ENCODE measurements at regions not wholly inside any gene's neighbourhood (a gene's known extent, or its start where the extent isn't known, plus 50 kb on each side); places are given as distances from the start of the nearest gene placed in this dataset.

DNA sequence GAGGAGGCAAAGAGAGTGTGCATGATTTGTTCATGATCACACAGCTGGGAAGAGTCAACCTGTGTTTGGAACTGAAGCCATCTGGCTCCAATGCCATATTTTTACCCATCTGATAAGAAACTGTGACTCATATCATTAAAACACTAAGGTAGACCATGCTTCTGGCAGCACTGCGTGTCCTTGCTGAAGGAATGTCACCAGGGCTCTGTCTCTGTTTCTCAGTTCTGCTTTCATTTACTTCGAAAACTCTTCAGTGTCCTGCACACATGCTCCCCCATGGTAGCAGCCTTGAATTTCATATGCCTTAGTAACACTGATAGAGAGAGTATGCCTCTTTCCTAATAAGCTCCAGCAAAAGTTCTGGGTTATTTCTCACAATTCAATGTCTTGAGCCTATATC is 830.4 kb downstream of the DCDC2C start:
- intact Hi-C loops (cut with micrococcal nuclease; ENCODE audit: unreplicated experiment) (no loop called here), in situ Hi-C loops (cut with HindIII; ENCODE audit: extremely low pct_ligation_motif_present, low pct_unique_long_range_greater_than_20kb) (no loop called here)
- Histone ChIP-seq H3K4me1 (ENCODE audit: insufficient read depth, low read length) (no peaks in the 10 kb centered on the region), H4K20me1 (ENCODE audit: insufficient read depth, low read length) (no peaks in the 10 kb centered on the region), H3K79me2 (ENCODE audit: insufficient read depth, low read length) (no peaks in the 10 kb centered on the region), H3K9me3 (ENCODE audit: low read length) (peaks cover 82% of the 10 kb centered on the region), H3K27ac (ENCODE audit: extremely low read length, insufficient read depth, low read length) (no peak overlapping the region), H3K27me3 (ENCODE audit: control insufficient read depth in 1 of 2, insufficient read depth in 2 of 2, low read length in 2 of 2) (no peaks in the 10 kb centered on the region), H3K36me3 (replicated peaks in 1 of 2; ENCODE audit: control insufficient read depth in 1 of 2, insufficient read depth in 2 of 2, low read length in 2 of 2) (no peaks in the 10 kb centered on the region), H3K4me3 (replicated peaks in 1 of 3; ENCODE audit: insufficient read depth in 1 of 3, low read depth in 2 of 3, low read length in 3 of 3) (no peak overlapping the region), H3K4me2 (ENCODE audit: low read depth, low read length) (no peak overlapping the region), H3K9ac (ENCODE audit: insufficient read depth, low read depth, low read length) (no peak overlapping the region), H2AFZ (ENCODE audit: low read length) (no peak overlapping the region)
- FAIRE-seq, result no peak
- ChIA-PET POLR2A (no interaction called here), CTCF (ENCODE audit: low intra/inter-chr PET ratio, low total read pairs) (no interaction called here)
- no peak for DNase-seq (ENCODE audit: low spot score)
- BruUV-seq (replicated peaks), result no TSS peak
- WGBS (ENCODE audit: low lambda C conversion rate), result 3% methylated on average over 2 of the region's 2 CpGs
- TF ChIP-seq JUND (CRISPR knock-in tag; IDR thresholded peaks at IDR 0.05), result no peak
- TF ChIP-seq ZNF232 (CRISPR knock-in tag; IDR thresholded peaks at IDR 0.05; ENCODE audit: borderline replicate concordance), result no peak
- TF ChIP-seq, protein P1, sequence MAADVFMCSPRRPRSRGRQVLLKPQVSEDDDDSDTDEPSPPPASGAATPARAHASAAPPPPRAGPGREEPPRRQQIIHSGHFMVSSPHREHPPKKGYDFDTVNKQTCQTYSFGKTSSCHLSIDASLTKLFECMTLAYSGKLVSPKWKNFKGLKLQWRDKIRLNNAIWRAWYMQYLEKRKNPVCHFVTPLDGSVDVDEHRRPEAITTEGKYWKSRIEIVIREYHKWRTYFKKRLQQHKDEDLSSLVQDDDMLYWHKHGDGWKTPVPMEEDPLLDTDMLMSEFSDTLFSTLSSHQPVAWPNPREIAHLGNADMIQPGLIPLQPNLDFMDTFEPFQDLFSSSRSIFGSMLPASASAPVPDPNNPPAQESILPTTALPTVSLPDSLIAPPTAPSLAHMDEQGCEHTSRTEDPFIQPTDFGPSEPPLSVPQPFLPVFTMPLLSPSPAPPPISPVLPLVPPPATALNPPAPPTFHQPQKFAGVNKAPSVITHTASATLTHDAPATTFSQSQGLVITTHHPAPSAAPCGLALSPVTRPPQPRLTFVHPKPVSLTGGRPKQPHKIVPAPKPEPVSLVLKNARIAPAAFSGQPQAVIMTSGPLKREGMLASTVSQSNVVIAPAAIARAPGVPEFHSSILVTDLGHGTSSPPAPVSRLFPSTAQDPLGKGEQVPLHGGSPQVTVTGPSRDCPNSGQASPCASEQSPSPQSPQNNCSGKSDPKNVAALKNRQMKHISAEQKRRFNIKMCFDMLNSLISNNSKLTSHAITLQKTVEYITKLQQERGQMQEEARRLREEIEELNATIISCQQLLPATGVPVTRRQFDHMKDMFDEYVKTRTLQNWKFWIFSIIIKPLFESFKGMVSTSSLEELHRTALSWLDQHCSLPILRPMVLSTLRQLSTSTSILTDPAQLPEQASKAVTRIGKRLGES (CRISPR knock-in tag; IDR thresholded peaks at IDR 0.05; ENCODE audit: borderline replicate concordance), result no peak
- TF ChIP-seq, protein P2, sequence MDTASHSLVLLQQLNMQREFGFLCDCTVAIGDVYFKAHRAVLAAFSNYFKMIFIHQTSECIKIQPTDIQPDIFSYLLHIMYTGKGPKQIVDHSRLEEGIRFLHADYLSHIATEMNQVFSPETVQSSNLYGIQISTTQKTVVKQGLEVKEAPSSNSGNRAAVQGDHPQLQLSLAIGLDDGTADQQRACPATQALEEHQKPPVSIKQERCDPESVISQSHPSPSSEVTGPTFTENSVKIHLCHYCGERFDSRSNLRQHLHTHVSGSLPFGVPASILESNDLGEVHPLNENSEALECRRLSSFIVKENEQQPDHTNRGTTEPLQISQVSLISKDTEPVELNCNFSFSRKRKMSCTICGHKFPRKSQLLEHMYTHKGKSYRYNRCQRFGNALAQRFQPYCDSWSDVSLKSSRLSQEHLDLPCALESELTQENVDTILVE (CRISPR knock-in tag; IDR thresholded peaks at IDR 0.05), result no peak
- no peak for TF ChIP-seq FOXK2 (IDR thresholded peaks at IDR 0.05)
- TF ChIP-seq, protein P3, sequence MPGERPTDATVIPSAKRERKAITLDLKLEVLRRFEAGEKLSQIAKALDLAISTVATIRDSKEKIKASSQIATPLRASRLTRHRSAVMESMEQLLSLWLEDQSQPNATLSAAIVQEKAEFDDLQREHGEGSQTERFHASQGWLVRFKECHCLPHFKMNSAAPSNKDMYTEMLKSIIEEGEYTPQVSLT (CRISPR knock-in tag; IDR thresholded peaks at IDR 0.05; ENCODE audit: borderline replicate concordance, low read depth), result no peak
- TF ChIP-seq ZIK1 (CRISPR knock-in tag; IDR thresholded peaks at IDR 0.05; ENCODE audit: borderline replicate concordance, low read depth), result no peak
- no peak for TF ChIP-seq NRL (CRISPR knock-in tag; IDR thresholded peaks at IDR 0.05; ENCODE audit: borderline replicate concordance)
- no peak for TF ChIP-seq ZNF75D (CRISPR knock-in tag; IDR thresholded peaks at IDR 0.05; ENCODE audit: borderline replicate concordance)
- TF ChIP-seq KDM6A (CRISPR knock-in tag; IDR thresholded peaks at IDR 0.05; ENCODE audit: low read depth), result no peak
- TF ChIP-seq, protein P4, sequence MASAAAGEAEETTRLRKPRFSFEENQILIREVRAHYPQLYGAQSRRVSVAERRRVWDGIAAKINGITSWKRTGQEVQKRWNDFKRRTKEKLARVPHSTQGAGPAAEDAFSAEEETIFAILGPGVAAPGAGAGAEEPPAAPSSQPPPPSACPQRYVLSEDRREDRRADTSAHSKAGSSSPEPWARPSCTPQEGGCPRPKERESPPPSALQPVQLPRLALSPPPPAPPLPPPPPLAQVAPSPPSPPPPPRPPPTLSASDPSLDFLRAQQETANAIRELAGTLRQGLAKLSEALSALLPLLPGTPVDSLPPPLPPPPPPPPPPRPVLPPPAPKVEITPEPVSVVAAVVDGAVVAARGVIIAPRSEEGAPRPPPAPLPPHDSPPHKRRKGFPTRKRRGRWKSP (CRISPR knock-in tag; IDR thresholded peaks at IDR 0.05), result no peak
- no peak for ATAC-seq
